Astrocyte (in vitro differentiated cells and primary cell): ENCODE measurements at regions not wholly inside any gene's neighbourhood (a gene's known extent, or its start where the extent isn't known, plus 50 kb on each side); places are given as distances from the start of the nearest gene placed in this dataset.

Source experiments
- EZH2 ChIP-seq: IDR thresholded peaks from 2 replicates; pipeline ENCODE4 v1.6.1; 2012; ENCODE audit warnings: mild to moderate bottlenecking, low read length, inconsistent platforms; ENCODE audit not compliant: insufficient read depth
- TF ChIP-seq, protein P1 (sequence below): IDR thresholded peaks from 2 replicates; pipeline ENCODE4 v1.5.1; 2011; ENCODE audit warnings: low read depth, mild to moderate bottlenecking, inconsistent platforms, low read length, moderate library complexity; ENCODE audit not compliant: insufficient read depth

DNA sequence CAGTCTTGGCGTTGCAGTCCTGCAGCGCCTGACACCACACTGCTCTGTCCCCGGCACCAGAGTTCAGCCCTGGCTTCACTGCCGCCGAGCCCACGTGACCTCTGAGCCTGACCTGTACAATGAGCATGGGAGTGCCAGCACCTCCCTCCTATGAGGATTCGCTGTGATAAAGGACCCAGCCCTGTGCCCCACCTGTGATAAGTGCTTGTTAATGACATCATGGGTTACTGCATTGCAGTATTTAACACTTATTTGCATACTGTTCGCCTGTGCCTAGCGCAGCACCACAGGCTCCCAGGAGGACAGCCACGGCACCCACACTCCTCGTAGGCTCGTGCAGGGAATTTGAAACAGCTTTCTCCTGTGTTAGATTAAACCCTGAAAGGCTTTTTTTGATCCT lies 118.2 kb upstream of the GSC start:
- TF ChIP-seq, protein P1, sequence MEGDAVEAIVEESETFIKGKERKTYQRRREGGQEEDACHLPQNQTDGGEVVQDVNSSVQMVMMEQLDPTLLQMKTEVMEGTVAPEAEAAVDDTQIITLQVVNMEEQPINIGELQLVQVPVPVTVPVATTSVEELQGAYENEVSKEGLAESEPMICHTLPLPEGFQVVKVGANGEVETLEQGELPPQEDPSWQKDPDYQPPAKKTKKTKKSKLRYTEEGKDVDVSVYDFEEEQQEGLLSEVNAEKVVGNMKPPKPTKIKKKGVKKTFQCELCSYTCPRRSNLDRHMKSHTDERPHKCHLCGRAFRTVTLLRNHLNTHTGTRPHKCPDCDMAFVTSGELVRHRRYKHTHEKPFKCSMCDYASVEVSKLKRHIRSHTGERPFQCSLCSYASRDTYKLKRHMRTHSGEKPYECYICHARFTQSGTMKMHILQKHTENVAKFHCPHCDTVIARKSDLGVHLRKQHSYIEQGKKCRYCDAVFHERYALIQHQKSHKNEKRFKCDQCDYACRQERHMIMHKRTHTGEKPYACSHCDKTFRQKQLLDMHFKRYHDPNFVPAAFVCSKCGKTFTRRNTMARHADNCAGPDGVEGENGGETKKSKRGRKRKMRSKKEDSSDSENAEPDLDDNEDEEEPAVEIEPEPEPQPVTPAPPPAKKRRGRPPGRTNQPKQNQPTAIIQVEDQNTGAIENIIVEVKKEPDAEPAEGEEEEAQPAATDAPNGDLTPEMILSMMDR = no peak
- no peak for TF ChIP-seq EZH2
